Common myeloid progenitor, CD34-positive (primary cell): ENCODE measurements at regions not wholly inside any gene's neighbourhood (a gene's known extent, or its start where the extent isn't known, plus 50 kb on each side); places are given as distances from the start of the nearest gene placed in this dataset.
A peak's percentile ranks its signal among the peaks of the same experiment; 100 is the strongest.

ENCODE experiments used
- CTCF ChIA-PET: fragments of 350-600 bp; sonication (Branson Sonifier 250); formaldehyde crosslinking; loops from one replicate; lab custom pipeline; 2021; ENCODE audit warnings: antibody characterized with exemption; lab: Charles Lee
- POLR2A ChIA-PET: fragments of 350-600 bp; sonication (Branson Sonifier 250); formaldehyde crosslinking; loops from one replicate; lab custom pipeline; 2021; ENCODE audit warnings: antibody characterized with exemption; lab: Charles Lee
- DNase-seq, 3 donors: peaks; one replicate each; pipeline versions ENCODE4 v3.0.0 to v3.0.0-alpha.2; 2013
- H3K27ac ChIP-seq, 2 experiments: 1 replicate in 1 of 2; 2 replicates in 1 of 2; pipeline ENCODE4 v1.7.0; 2013; ENCODE audit warnings: inconsistent platforms in 2 of 2, low read length in 2 of 2, mild to moderate bottlenecking in 2 of 2, low read depth in 1 of 2, moderate library complexity in 1 of 2; ENCODE audit not compliant: severe bottlenecking in 2 of 2, insufficient read depth in 1 of 2, poor library complexity in 1 of 2
- H3K27me3 ChIP-seq, 5 experiments: replicated peaks in 2 of 5; 1 replicate in 3 of 5; 2 replicates in 2 of 5; pipeline versions ENCODE4 v1.6.1 to v1.7.0; 2013; ENCODE audit warnings: low read length in 4 of 5, mild to moderate bottlenecking in 2 of 5, moderate library complexity in 2 of 5, inconsistent platforms in 1 of 5; ENCODE audit not compliant: insufficient read depth in 5 of 5, control insufficient read depth in 4 of 5
- H3K36me3 ChIP-seq, 4 experiments: 1 replicate in 2 of 4; 2 replicates in 2 of 4; pipeline versions ENCODE4 v1.6.1 to v1.7.0; 2013; ENCODE audit warnings: low read length in 3 of 4, control low read depth in 1 of 4, mild to moderate bottlenecking in 1 of 4; ENCODE audit not compliant: control insufficient read depth in 4 of 4, insufficient read depth in 4 of 4
- H3K4me1 ChIP-seq, 4 experiments: 1 replicate in 3 of 4; 2 replicates in 1 of 4; pipeline versions ENCODE4 v1.6.1 to v1.7.1; 2013; ENCODE audit warnings: low read length in 3 of 4, mild to moderate bottlenecking in 3 of 4, control low read depth in 1 of 4, inconsistent platforms in 1 of 4, moderate library complexity in 1 of 4; ENCODE audit not compliant: control insufficient read depth in 4 of 4, insufficient read depth in 4 of 4; ENCODE audit errors: control extremely low read depth in 1 of 4
- H3K4me3 ChIP-seq, 7 experiments: 1 replicate in 4 of 7; 2 replicates in 3 of 7; pipeline versions ENCODE4 v1.5.1 to v1.7.0; 2013; ENCODE audit warnings: mild to moderate bottlenecking in 7 of 7, low read length in 6 of 7, moderate library complexity in 6 of 7, inconsistent platforms in 2 of 7, low read depth in 2 of 7, control low read depth in 1 of 7; ENCODE audit not compliant: insufficient read depth in 4 of 7, control insufficient read depth in 1 of 7; ENCODE audit errors: extremely low read depth in 1 of 7
- H3K9me3 ChIP-seq, 5 experiments: 1 replicate in 4 of 5; 2 replicates in 1 of 5; pipeline versions ENCODE4 v1.6.1 to v1.7.1; 2013; ENCODE audit warnings: low read length in 4 of 5, mild to moderate bottlenecking in 2 of 5, inconsistent platforms in 1 of 5, low read depth in 1 of 5, moderate library complexity in 1 of 5; ENCODE audit not compliant: control insufficient read depth in 4 of 5, insufficient read depth in 2 of 5; ENCODE audit errors: control extremely low read depth in 1 of 5
- WGBS: methylation state at CpG from one replicate; pipeline ENCODE4 v1.1.5; 2013; ENCODE audit not compliant: insufficient coverage; 5-methylcytosine and 5-hydroxymethylcytosine counted together

DNA sequence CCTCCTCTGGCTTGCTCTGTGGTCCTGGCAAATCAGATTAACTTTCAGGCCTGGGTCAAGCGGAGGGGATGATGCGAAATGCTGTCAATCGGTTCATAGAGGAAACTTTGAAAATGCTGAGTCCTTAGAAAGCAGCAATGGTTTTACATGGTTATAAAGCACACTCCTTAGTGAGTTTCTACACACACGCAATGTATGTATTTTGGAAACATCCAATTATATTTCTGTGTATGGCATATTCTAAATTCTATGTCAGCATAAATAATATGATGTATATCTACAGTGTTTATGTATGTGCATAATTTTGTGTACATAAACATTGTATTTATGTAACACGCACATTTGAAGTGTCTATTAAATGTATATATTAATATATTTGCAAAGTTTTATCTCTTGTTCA is 118.0 kb upstream of the ARID2 start:
- no CpG with 5 or more reads among the region's 5 CpGs for WGBS
- no peaks in the 10 kb centered on the region for H3K9me3 ChIP-seq
- no peak overlapping the region for H3K27ac ChIP-seq
- ChIA-PET CTCF (no interaction called here), POLR2A (no interaction called here)
- H3K27me3 ChIP-seq = no peaks in the 10 kb centered on the region
- no peak for DNase-seq
- H3K4me3 ChIP-seq = peak overlapping the region in 4 of 7 experiments; percentile 34 to 59 (median 42)
- H3K36me3 ChIP-seq = no peaks in the 10 kb centered on the region
- peaks cover 0 to 5% (median 1%) of the 10 kb centered on the region in 4 experiments for H3K4me1 ChIP-seq

DNA sequence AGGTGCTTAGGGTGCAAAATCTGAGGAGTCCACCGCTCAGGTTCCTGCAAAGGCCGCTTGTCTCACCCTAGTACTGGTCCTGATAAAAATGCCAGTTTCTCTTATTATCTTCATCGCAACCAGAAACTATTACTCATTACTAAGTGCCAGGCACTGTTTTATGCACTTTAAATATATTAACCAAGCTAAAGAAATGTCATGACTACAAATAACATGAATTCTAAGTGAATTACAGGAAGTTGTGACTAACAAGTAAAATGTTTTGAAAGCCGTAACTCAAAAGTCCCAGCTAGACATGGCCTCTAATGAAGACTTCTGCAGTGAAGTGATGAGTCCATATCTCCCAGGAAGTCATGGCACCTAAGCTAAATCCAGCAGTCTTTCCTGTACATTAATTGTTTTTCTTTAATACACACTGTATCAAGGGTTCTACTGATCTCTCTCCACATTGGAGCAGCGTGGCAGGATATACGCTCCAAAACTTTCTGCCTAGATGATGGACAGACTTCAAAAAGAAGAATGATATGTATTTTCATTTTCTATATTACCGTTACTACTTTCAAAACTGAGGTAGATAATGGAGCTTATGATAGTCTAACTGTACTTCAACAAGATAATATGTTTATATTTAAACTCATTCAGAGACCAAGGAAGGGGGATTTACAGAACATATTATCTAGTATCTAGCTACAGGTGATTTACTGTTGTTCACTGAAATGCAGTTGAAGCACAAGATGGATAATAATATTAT is 117.3 kb upstream of the ARID2 start:
- Histone ChIP-seq H3K4me1 (peaks cover 0 to 5% (median 1%) of the 10 kb centered on the region in 4 experiments), H3K36me3 (no peaks in the 10 kb centered on the region), H3K4me3 (no peak overlapping the region), H3K9me3 (no peaks in the 10 kb centered on the region), H3K27me3 (no peaks in the 10 kb centered on the region), H3K27ac (no peak overlapping the region)
- ChIA-PET POLR2A (no interaction called here), CTCF (no interaction called here)
- WGBS = 92% methylated on average over 3 of the region's 7 CpGs
- peak in 2 of 3 donors; percentile 35 to 42 for DNase-seq

DNA sequence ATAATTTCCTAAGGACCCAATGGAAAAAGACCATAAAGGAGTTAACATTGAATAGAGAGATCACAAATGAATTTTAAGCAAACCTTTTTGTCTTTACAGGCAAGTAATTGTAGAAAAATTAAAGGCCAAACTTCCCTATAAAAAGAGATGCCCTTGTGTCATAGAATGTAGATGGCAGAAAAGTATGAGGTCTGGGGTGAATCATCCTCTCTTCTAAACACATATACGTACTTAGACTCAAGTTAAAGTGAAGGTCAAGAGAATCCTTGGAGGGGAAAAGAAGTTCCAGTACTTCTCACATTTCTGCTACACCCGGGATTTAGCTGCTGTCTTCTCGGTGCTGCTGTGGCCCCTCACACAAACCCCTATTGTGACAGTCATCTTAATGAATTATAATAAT is 116.2 kb upstream of the ARID2 start:
- DNase-seq = peak in 2 of 3 donors; percentile 11
- H3K4me3 ChIP-seq = no peak overlapping the region
- ChIA-PET CTCF (interaction anchor here (1.3 kb wide), 1 partner anchor 15 kb away, joined by 3 read pairs; no protein-coding TSS in a partner anchor), POLR2A (no interaction called here)
- no peak overlapping the region for H3K27ac ChIP-seq
- peaks cover 0 to 5% (median 1%) of the 10 kb centered on the region in 4 experiments for H3K4me1 ChIP-seq
- WGBS = no CpG with 5 or more reads among the region's 3 CpGs
- H3K9me3 ChIP-seq = no peaks in the 10 kb centered on the region
- no peaks in the 10 kb centered on the region for H3K36me3 ChIP-seq
- H3K27me3 ChIP-seq = no peaks in the 10 kb centered on the region

DNA sequence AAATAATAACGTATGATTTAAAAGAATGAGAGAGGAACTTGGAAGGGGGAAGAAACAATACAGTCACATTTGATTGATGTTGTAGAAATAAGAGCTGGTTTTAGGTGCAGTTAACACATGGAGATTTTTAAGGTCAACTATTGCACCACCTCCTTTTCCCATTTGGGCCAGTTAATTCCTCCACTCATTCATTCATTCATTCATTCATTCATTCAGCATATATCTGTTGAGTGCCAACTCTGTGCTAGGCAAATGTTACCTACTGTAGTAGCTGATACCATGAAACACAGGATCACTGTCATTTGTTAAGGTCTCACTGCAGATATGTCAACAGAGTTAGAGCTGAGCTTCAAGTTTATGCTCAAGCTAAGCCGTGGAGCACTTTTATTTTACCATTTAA is 115.7 kb upstream of the ARID2 start:
- no peak overlapping the region for H3K4me3 ChIP-seq
- H3K27me3 ChIP-seq = no peaks in the 10 kb centered on the region
- H3K27ac ChIP-seq = no peak overlapping the region
- DNase-seq = no peak
- CTCF ChIA-PET = interaction anchor here (1.3 kb wide), 2 partner anchors 14 to 31 kb away, joined by 3 read pairs; no protein-coding TSS in a partner anchor
- 13% methylated on average over 1 of the region's 2 CpGs for WGBS
- H3K9me3 ChIP-seq = no peaks in the 10 kb centered on the region
- H3K4me1 ChIP-seq = peaks cover 0 to 5% (median 1%) of the 10 kb centered on the region in 4 experiments
- no peaks in the 10 kb centered on the region for H3K36me3 ChIP-seq
- POLR2A ChIA-PET = no interaction called here

DNA sequence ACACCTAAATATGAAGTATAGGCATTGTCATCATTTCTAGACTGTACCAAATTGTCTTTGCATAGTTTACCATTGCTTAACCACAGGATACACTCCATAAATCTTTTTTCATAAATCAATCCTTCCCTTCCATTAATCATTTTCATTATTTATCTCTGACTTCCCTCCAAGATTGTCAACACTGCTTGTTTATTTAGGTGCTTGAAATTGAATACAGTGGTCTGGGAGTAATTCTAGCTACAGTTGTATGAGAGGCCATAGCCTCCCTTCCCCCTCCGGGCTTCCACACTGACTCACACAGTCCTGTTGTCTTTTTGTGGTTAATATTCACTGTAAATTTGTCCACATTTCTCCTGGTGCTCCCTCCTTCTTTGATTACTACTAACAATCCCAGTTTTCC is 114.2 kb upstream of the ARID2 start:
- Histone ChIP-seq H3K9me3 (no peaks in the 10 kb centered on the region), H3K4me3 (no peak overlapping the region), H3K36me3 (no peaks in the 10 kb centered on the region), H3K27ac (no peak overlapping the region), H3K4me1 (peaks cover 0 to 5% (median 1%) of the 10 kb centered on the region in 4 experiments), H3K27me3 (no peaks in the 10 kb centered on the region)
- ChIA-PET POLR2A (interaction anchor here (0.7 kb wide), 1 partner anchor 15 kb away, joined by 3 read pairs; no protein-coding TSS in a partner anchor), CTCF (no interaction called here)
- WGBS = no CpG with 5 or more reads among the region's 1 CpG
- DNase-seq = peak in 1 of 3 donors; percentile 23

DNA sequence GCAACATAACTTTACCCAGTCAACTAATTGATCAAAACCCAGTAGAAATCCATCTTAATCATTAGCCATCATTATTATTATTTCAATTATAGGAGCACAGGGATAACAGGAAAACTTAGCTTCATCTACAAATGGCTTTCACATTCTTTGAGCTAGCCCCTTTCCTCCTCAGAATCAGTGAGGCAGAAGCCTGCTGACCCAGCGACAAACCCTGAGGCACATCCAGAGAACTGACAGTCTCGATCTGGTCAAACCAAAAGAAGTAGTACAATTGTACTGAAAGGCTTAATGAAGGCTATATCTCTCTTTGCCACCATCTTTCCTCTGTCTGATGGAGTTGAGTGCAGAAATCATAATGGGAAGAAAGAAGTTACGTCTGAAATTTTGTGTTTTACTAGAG is 109.8 kb upstream of the ARID2 start:
- peaks cover 0 to 5% (median 0%) of the 10 kb centered on the region in 4 experiments for H3K4me1 ChIP-seq
- CTCF ChIA-PET = interaction anchor here (1.3 kb wide), 1 partner anchor 11 kb away, joined by 3 read pairs; no protein-coding TSS in a partner anchor
- POLR2A ChIA-PET = no interaction called here
- DNase-seq = no peak
- 100% methylated on average over 2 of the region's 3 CpGs for WGBS
- H3K36me3 ChIP-seq = no peaks in the 10 kb centered on the region
- no peak overlapping the region for H3K27ac ChIP-seq
- H3K27me3 ChIP-seq = no peaks in the 10 kb centered on the region
- H3K4me3 ChIP-seq = no peak overlapping the region
- peaks cover 0 to 6% (median 3%) of the 10 kb centered on the region in 5 experiments for H3K9me3 ChIP-seq

DNA sequence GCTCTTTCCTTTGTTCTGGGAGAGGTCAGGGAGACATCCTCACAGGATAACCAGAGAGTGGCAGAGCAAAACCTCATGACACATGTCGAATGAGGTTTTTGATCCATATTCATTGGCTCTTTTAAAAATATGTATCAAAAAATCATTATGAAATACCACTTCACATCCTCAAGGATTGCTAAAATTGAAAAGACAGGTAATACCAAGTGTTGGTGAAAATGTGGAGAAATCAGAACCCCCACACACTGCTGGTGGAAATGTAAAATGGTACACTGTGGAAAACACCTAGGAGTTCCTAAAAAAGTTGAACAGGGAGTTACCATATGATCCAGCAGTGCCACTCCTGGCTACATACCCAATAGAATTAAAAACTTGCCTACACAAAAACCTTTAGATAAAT is 107.8 kb upstream of the ARID2 start:
- WGBS = no CpG with 5 or more reads among the region's 1 CpG
- POLR2A ChIA-PET = no interaction called here
- Histone ChIP-seq H3K27ac (no peak overlapping the region), H3K4me1 (no peaks in the 10 kb centered on the region), H3K4me3 (no peak overlapping the region), H3K9me3 (peaks cover 0 to 6% (median 3%) of the 10 kb centered on the region in 5 experiments), H3K36me3 (no peaks in the 10 kb centered on the region), H3K27me3 (no peaks in the 10 kb centered on the region)
- no peak for DNase-seq
- CTCF ChIA-PET = no interaction called here
